Activated T-helper 1 cell treated with anti-CD3 and anti-CD28 coated beads, Interleukin-12 subunit alpha, Interleukin-12 subunit beta, Interleukin-2, Interleukin-4 antibody, amounts not matched to agents 30 ng/mL and 10 ng/mL and 1 ng/mL, durations not matched to agents 14 hours and 24 hours and 36 hours (primary cell): ENCODE measurements at regions not wholly inside any gene's neighbourhood (a gene's known extent, or its start where the extent isn't known, plus 50 kb on each side); places are given as distances from the start of the nearest gene placed in this dataset.

Experiments
- DNase-seq: peaks from one replicate; pipeline ENCODE4 v3.0.0; 2021; ENCODE audit warnings: low spot score
- H3K27ac Mint-ChIP-seq: one replicate; pipeline ENCODE4 v1.8.0; 2021; ENCODE audit warnings: mild to moderate bottlenecking, mixed read lengths
- H3K27me3 Mint-ChIP-seq: one replicate; pipeline ENCODE4 v1.8.0; 2022; ENCODE audit warnings: mild to moderate bottlenecking, moderate library complexity, mixed read lengths; ENCODE audit not compliant: insufficient read depth
- H3K36me3 Mint-ChIP-seq: one replicate; pipeline ENCODE4 v1.8.0; 2021; ENCODE audit warnings: low read depth, mixed read lengths
- H3K4me1 Mint-ChIP-seq: one replicate; pipeline ENCODE4 v1.8.0; 2021; ENCODE audit warnings: low read depth, mixed read lengths
- H3K4me3 Mint-ChIP-seq: one replicate; pipeline ENCODE4 v1.8.0; 2021; ENCODE audit warnings: mild to moderate bottlenecking, moderate library complexity, mixed read lengths
- H3K9me3 Mint-ChIP-seq: one replicate; pipeline ENCODE4 v1.8.0; 2021; ENCODE audit warnings: mixed read lengths
- intact Hi-C: fragments of 100-400 bp; cut with micrococcal nuclease; formaldehyde crosslinking; loops from one replicate; pipeline ENCODE4 v1.15.1; 2024

DNA sequence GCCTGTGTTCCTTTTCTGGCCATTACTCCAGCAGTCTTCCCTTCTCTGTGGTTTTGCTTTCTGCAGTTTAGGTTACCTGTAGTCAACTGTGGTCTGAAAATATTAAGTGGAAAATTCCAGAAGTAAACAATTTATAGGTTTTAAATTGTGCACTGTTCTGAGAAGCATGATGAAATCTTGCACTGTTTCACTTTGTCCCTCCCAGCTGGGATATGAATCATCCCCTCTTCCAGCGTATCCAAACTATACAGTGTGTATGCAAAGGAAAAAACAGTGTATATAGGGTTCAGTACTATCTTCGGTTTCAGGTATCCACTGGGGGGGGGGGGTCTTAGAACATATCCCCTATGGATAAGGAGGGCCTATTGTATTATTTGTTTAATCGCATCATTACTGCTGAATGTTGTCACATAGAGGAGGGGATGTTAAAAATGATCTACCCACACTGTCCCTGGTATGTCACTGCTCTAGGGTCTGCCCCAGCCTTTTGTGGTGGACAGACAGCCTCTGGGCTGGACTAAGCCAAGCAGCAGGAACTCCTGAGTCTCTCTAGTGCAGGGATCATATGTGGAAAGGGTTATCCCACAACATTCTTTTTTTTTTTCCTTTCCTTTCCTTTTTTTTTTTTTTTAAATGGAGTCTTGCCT lies 109.1 kb upstream of the MAX start:
- peak overlapping the region; percentile 95 for H3K27ac Mint-ChIP-seq
- intact Hi-C loops = loop anchor here (2.0 kb wide), 2 partner anchors 227 to 425 kb away; no protein-coding TSS in a partner anchor
- peak overlapping the region; percentile 79 for H3K4me3 Mint-ChIP-seq
- DNase-seq = no peak
- H3K9me3 Mint-ChIP-seq = no peaks in the 10 kb centered on the region
- no peaks in the 10 kb centered on the region for H3K27me3 Mint-ChIP-seq
- peaks cover 66% of the 10 kb centered on the region for H3K4me1 Mint-ChIP-seq
- H3K36me3 Mint-ChIP-seq = peaks cover 6% of the 10 kb centered on the region

DNA sequence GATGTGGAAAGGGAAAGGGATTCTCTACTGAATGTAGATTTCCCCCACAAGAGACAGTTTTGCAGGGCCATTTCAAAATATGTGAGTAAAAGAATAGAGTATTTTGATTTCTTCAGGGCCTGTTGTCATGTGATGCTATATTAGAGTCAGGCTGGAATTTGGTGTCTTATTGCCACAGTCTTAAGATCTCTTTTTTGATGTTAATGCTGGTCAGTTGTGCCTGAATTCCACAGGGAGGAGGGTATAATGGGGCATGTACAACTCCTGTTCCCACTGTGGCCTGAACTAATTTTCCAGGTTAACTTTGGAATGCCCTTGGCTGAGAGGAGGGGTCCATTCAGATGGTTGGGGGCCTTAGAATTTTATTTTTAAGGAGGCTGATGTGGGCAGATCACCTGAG lies 111.0 kb upstream of the MAX start:
- H3K4me1 Mint-ChIP-seq = peaks cover 60% of the 10 kb centered on the region
- no peaks in the 10 kb centered on the region for H3K9me3 Mint-ChIP-seq
- peaks cover 6% of the 10 kb centered on the region for H3K36me3 Mint-ChIP-seq
- no peak overlapping the region for H3K4me3 Mint-ChIP-seq
- H3K27ac Mint-ChIP-seq = no peak overlapping the region
- H3K27me3 Mint-ChIP-seq = no peaks in the 10 kb centered on the region
- no peak for DNase-seq
- intact Hi-C loops = no loop called here

DNA sequence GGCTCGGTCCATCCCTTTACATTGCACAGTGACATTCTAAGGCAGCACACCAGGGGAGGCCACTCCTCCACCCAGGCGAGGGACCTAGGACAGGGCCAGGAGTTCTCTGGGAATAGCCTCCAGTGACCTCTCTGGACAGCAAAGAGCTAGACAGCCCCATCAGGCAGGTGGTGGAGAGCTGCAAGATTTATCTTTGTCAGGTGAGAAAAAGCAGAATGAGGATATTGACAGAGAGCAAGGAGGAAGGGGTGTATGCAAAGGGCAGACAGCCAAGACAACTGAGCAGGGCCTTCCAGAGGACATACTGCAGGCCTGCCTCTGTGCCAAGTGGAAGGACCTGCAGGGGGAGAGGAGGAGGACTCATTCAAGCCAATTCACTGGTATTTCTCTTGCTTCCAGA lies 112.4 kb upstream of the MAX start:
- H3K27ac Mint-ChIP-seq = no peak overlapping the region
- no peak for DNase-seq
- intact Hi-C loops = no loop called here
- H3K4me1 Mint-ChIP-seq = peaks cover 46% of the 10 kb centered on the region
- H3K27me3 Mint-ChIP-seq = no peaks in the 10 kb centered on the region
- H3K4me3 Mint-ChIP-seq = no peak overlapping the region
- no peaks in the 10 kb centered on the region for H3K9me3 Mint-ChIP-seq
- peaks cover 1% of the 10 kb centered on the region for H3K36me3 Mint-ChIP-seq

DNA sequence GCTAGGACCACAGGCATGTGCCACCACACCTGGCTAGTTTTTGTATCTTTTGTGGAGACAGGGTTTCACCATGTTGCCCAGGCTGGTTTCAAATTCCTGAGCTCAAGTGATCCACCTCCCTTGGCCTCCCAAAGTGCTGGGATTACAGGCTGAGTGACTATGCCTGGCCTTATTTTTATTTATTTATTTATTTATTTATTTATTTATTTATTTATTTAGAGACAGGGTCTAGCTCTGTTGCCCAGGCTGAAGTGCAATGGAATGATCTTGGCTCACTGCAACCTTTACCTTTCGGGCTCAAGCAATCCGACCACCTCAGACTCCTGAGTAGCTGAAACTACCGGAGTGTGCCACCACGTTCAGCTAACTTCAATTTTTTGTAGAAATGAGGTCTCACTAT lies 117.0 kb upstream of the MAX start:
- H3K9me3 Mint-ChIP-seq = no peaks in the 10 kb centered on the region
- no peaks in the 10 kb centered on the region for H3K27me3 Mint-ChIP-seq
- no peaks in the 10 kb centered on the region for H3K36me3 Mint-ChIP-seq
- H3K4me3 Mint-ChIP-seq = no peak overlapping the region
- H3K27ac Mint-ChIP-seq = no peak overlapping the region
- intact Hi-C loops = no loop called here
- DNase-seq = no peak
- peaks cover 25% of the 10 kb centered on the region for H3K4me1 Mint-ChIP-seq

DNA sequence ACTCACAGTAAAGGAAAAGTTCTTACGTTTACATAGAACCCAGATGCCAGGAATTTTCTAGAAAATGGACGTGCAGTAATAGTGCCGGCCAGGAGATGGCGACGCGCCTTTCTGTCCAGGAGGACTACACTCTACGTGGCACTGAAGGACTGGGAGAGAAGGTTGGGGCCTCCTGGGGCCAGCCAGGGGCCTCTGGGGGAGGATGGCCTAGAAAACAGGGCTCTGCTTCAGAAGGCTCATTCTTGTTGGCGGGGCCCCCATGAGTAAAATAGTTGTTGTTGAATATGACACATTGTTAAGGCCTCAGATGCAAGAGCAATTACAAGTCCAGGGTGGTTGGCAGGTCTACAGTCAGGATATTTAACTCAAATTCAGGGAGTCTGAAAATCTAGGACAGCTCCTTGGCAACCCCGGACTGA lies 120.1 kb upstream of the MAX start:
- Mint-ChIP-seq H3K27ac (peak overlapping the region; percentile 41), H3K9me3 (no peaks in the 10 kb centered on the region), H3K27me3 (no peaks in the 10 kb centered on the region), H3K4me1 (peaks cover 48% of the 10 kb centered on the region), H3K36me3 (no peaks in the 10 kb centered on the region), H3K4me3 (no peak overlapping the region)
- DNase-seq = peak; percentile 34
- intact Hi-C loops = loop anchor here (1.0 to 5.0 kb wide), 6 partner anchors 65 to 848 kb away; no protein-coding TSS in a partner anchor

DNA sequence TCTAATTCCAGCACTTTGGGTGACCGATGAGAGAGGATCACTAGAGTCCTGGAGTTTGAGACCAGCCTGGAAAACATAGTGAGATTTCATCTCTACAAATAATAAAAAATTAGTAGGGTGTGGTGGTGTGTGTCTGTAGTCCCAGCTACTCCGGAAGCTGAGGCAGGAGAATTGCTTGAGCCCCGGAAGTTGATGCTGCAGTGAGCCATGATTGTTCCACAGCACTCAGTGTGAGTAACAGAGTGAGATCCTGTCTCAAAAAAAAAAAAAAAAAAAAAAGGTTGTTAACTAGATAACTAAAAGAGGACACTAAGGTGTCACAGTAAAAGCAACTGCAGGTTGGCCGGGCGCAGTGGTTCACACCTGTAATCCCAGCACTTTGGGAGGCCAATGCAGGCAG lies 121.3 kb upstream of the MAX start:
- intact Hi-C loops = loop anchor here (2.0 to 5.0 kb wide), 3 partner anchors 113 to 734 kb away; no protein-coding TSS in a partner anchor
- Mint-ChIP-seq H3K4me1 (peaks cover 54% of the 10 kb centered on the region), H3K36me3 (peaks cover under 1% of the 10 kb centered on the region), H3K4me3 (no peak overlapping the region), H3K27me3 (no peaks in the 10 kb centered on the region), H3K27ac (peak overlapping the region; percentile 40), H3K9me3 (no peaks in the 10 kb centered on the region)
- no peak for DNase-seq

DNA sequence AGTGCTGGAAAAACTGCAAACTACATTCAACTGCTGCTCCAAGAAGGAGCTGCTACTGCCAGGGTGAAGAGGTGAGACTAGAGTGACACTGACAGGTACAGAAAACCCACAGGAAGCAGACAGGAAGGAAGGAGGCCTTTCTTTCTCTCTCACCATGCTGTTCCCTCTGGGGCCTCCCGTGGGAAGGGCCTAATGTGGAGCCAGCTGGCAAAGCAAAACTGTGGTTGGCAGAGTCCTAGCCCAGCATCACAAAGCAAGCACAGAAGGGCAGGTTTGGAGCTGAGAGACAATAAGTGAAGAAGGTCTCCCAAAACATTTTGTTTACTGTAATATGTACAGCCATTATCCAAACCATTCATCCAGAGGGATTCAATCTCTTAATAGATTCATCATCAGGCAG lies 122.5 kb upstream of the MAX start:
- H3K4me3 Mint-ChIP-seq = peak overlapping the region; percentile 45
- H3K4me1 Mint-ChIP-seq = peaks cover 65% of the 10 kb centered on the region
- intact Hi-C loops = loop anchor here (2.0 to 5.0 kb wide), 2 partner anchors 134 to 733 kb away; no protein-coding TSS in a partner anchor
- H3K27ac Mint-ChIP-seq = peak overlapping the region; percentile 71
- H3K36me3 Mint-ChIP-seq = peaks cover 2% of the 10 kb centered on the region
- H3K27me3 Mint-ChIP-seq = no peaks in the 10 kb centered on the region
- no peak for DNase-seq
- H3K9me3 Mint-ChIP-seq = no peaks in the 10 kb centered on the region

DNA sequence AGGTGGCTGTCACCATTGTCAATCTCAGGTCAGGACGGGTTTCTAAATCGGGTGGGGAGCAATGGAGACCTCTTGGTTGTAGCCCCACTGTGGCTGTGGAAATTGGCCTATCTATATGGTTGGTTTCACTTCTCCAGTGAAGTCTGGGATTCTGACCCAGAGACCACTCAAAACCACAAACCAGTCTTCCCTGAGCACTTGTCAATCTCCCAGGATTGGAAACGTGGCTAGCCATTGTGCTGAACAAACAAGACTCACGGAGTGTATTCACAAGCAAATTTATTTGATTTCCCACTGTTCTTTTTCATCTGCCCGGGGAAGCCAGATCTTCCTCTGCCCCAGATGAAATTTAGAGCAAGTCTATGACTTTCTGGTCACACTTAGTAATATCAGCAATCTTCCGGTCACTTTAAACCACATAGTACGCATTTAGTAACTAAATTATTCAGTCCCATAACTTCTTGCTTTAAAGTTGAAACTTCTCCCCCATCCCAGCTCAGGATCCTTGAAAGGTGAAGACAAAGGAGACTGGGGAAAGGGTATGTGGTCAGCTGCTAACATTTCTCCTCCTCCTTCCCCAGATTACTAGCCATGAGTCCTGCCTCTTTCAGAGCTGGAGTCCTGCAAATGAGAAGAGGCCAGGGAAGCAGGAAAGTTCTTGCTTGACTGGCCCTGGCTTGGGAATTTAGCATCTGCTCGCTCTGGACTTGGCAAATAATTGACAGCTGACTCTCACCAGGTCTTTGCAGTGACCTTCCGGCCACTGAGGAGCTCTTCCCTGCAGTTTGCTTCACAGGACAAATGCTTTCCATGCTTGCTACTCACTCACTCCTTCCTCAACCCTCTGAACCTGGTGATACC lies 123.2 kb upstream of the MAX start:
- intact Hi-C loops = loop anchor here (2.0 kb wide), 1 partner anchor 133 kb away; no protein-coding TSS in a partner anchor
- Mint-ChIP-seq H3K4me1 (peaks cover 73% of the 10 kb centered on the region), H3K9me3 (no peaks in the 10 kb centered on the region), H3K4me3 (no peak overlapping the region), H3K36me3 (peaks cover 2% of the 10 kb centered on the region), H3K27me3 (no peaks in the 10 kb centered on the region), H3K27ac (peak overlapping the region; percentile 4)
- DNase-seq = no peak

DNA sequence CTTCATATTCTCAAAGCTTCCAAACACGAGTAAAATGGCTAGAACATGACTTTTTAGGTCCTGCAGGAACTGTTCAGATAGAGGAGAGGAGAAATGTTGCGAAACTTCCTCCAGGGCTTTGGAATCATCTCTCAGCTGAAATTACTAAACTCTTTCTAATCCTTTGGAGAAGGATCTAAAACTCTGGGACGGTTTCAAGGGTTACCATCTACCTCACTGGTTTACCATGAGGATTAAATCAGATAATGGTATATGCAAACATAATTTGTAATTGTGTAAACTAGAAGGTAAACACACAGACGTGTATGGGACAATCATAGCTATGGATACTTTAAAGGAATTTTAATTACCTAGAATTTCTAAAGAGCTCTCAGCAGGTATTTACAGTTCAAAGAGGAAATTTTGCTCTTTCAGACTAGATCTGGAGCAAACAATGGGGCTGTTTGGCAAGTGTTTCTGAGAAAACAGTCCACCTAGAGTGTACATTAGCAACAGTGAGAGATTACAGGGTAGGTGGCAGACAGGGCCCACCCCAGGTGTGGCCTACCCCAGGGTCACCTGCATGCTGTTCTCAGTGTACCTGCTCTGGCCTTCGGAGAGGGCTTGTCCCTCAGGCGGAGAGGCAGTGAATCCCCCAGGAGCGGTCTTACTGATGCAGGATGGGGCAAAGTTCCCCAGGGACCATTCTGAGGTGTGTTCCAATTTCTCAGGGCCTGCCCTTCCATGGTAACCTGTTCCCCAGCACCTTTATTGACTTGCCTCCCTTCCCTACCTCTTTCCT lies 124.7 kb upstream of the MAX start:
- Mint-ChIP-seq H3K4me3 (no peak overlapping the region), H3K4me1 (peaks cover 66% of the 10 kb centered on the region), H3K27me3 (no peaks in the 10 kb centered on the region), H3K36me3 (peaks cover 2% of the 10 kb centered on the region), H3K9me3 (no peaks in the 10 kb centered on the region), H3K27ac (no peak overlapping the region)
- intact Hi-C loops = no loop called here
- no peak for DNase-seq

DNA sequence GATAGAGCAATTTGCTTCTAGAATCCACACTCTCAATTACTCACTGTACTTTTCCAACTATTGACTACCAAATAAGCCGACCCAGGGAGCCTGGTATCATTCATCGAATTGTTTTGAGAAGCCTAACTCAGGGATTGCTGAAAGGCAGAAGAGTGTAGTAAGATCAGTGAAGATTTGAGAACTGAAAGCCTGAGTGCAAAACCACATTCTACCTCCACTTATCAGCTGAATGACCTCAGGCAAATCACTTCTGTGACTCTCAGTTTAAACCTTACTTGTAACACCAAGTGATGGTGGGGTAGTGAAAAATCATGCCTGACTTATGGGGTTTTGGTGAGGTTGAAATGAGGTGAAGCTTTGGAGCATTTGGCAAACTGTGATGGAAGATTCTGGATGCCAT lies 126.1 kb upstream of the MAX start:
- H3K36me3 Mint-ChIP-seq = peaks cover 2% of the 10 kb centered on the region
- H3K27ac Mint-ChIP-seq = peak overlapping the region; percentile 18
- intact Hi-C loops = no loop called here

DNA sequence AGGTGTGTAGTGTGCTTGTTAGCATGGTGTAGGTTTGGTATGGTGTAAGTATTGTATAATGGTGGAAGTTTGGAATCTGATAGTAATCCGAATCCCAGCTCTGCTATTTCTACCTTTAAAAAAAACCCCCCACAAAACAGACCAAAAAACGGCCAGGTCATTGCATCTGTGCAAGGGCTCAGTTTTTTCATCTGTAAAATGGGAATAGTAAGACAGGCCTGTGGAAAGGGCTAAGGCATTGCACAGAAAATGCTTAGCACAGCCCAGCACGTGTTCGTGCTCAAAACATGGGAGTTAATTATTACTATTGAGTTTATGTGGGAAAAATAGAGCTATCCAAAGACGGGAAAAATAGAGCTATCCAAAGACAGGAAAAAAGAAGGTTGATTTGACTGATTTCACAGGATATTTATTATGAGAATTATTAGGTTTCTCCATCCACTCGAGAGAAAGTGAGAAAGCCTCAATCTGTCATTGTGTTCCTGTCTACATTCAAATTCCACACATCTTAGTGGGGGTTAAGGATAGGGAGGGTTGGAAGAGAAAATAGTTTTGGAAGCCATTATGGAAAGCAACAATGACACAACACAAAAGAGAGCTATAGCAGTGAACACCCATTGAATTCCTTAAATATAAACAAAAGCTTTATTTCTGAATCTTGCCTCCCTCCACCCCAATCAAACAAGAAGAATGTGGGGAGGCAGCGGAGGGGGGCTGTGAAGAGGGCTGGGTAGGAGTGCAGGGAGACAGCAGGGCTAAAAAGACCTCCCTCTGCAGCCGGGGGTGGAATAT lies 126.8 kb upstream of the MAX start:
- Mint-ChIP-seq H3K27me3 (peaks cover 2% of the 10 kb centered on the region), H3K27ac (peak overlapping the region; percentile 93), H3K4me1 (peaks cover 58% of the 10 kb centered on the region), H3K4me3 (peak overlapping the region; percentile 81), H3K9me3 (no peaks in the 10 kb centered on the region), H3K36me3 (peaks cover 2% of the 10 kb centered on the region)
- intact Hi-C loops = loop anchor here (1.0 kb wide), 1 partner anchor 23 kb away; no protein-coding TSS in a partner anchor
- DNase-seq = no peak

More for the DNA sequence above, 126.1 kb upstream of the MAX start:
- peak overlapping the region; percentile 49 for H3K4me3 Mint-ChIP-seq
- H3K9me3 Mint-ChIP-seq = no peaks in the 10 kb centered on the region
- no peaks in the 10 kb centered on the region for H3K27me3 Mint-ChIP-seq
- DNase-seq = no peak
- peaks cover 58% of the 10 kb centered on the region for H3K4me1 Mint-ChIP-seq
